ENCODE measurements at regions not wholly inside any gene's neighbourhood (a gene's known extent, or its start where the extent isn't known, plus 50 kb on each side); places are given as distances from the start of the nearest gene placed in this dataset.

DNA sequence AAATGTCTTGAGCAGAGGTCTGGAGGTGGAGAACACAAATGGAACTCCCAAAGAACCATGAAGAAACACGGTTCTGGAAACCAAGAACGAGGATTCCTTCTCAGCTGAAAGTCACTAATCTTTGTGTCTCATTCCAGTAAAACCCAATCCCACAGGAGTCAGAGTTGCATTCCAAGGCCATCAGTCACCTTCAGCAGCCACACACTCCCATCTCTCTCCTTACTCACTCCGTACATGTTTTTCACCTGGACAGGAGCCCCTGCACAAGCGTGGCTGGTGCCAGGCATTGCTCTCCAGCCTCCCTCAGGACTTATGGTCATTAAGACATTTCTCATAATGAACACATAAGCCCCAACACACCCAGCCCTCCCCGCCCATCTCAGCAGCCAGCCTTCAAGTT lies 175.4 kb upstream of the SIX2 start:
- Histone ChIP-seq H3K9ac (ENCODE audit: low read length) (no peak overlapping the region), H3K4me2 (ENCODE audit: low read depth, low read length) (no peak overlapping the region), H3K27ac (ENCODE audit: low read length) (no peak overlapping the region), H3K79me2 (ENCODE audit: low read length) (no peaks in the 10 kb centered on the region), H3K4me1 (ENCODE audit: low read length) (no peaks in the 10 kb centered on the region), H3F3A (ENCODE audit: insufficient read depth, low read length) (no peaks in the 10 kb centered on the region), H3K9me3 (replicated peaks; ENCODE audit: insufficient read depth, low read length) (no peaks in the 10 kb centered on the region), H2AFZ (ENCODE audit: low read length) (no peak overlapping the region), H3K27me3 (replicated peaks; ENCODE audit: insufficient read depth, low read length) (no peaks in the 10 kb centered on the region), H3K4me3 (ENCODE audit: low read length) (no peak overlapping the region), H3K36me3 (replicated peaks; ENCODE audit: insufficient read depth, low read length) (no peaks in the 10 kb centered on the region), H3K9me2 (replicated peaks; ENCODE audit: insufficient read depth, low read length) (no peaks in the 10 kb centered on the region), H4K20me1 (ENCODE audit: insufficient read depth, low read length) (no peaks in the 10 kb centered on the region)
- TF ChIP-seq EZH2phosphoT487 (IDR thresholded peaks at IDR 0.05; ENCODE audit: low read length) = no peak
- TF ChIP-seq EZH2 (optimal IDR thresholded peaks at IDR 0.05; ENCODE audit: low read depth, low read length) = no peak
- TF ChIP-seq, protein P1, sequence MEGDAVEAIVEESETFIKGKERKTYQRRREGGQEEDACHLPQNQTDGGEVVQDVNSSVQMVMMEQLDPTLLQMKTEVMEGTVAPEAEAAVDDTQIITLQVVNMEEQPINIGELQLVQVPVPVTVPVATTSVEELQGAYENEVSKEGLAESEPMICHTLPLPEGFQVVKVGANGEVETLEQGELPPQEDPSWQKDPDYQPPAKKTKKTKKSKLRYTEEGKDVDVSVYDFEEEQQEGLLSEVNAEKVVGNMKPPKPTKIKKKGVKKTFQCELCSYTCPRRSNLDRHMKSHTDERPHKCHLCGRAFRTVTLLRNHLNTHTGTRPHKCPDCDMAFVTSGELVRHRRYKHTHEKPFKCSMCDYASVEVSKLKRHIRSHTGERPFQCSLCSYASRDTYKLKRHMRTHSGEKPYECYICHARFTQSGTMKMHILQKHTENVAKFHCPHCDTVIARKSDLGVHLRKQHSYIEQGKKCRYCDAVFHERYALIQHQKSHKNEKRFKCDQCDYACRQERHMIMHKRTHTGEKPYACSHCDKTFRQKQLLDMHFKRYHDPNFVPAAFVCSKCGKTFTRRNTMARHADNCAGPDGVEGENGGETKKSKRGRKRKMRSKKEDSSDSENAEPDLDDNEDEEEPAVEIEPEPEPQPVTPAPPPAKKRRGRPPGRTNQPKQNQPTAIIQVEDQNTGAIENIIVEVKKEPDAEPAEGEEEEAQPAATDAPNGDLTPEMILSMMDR (IDR thresholded peaks at IDR 0.05; ENCODE audit: low read length) = no peak
- DNase-seq = no peak

DNA sequence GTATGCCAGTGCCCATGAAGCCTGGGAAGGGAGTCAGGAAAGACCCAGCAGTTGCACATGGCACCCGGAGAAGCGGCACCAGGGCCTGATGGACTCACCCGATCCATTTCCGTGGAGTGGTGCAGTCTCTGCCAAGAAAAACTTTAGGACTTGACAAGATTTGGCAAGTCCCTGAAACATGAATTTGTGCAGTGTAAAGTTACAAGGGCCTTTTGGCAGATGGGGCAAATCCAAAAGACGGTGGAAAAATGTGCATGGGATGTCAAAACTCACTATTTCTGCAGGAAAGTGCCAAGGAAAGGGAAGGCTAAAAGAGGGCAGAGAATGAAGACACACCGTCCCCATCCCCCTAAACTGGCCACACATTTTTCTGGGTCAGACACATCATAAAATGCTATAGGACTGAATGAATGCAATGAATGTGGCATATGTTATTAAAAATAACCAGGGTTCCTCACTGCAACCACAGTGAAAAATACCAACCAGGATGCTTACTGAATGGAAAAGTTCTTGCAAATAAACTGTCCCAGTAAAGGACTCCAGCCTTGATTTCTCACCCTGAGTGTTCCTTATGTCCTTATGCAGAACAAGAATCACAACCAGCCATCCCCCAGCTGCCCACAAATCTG lies 173.5 kb upstream of the SIX2 start:
- Histone ChIP-seq H3K27me3 (replicated peaks; ENCODE audit: insufficient read depth, low read length) (no peaks in the 10 kb centered on the region), H3K79me2 (ENCODE audit: low read length) (no peaks in the 10 kb centered on the region), H3K4me1 (ENCODE audit: low read length) (no peaks in the 10 kb centered on the region), H3F3A (ENCODE audit: insufficient read depth, low read length) (no peaks in the 10 kb centered on the region), H3K4me2 (ENCODE audit: low read depth, low read length) (no peak overlapping the region), H4K20me1 (ENCODE audit: insufficient read depth, low read length) (no peaks in the 10 kb centered on the region), H3K27ac (ENCODE audit: low read length) (no peak overlapping the region), H3K36me3 (replicated peaks; ENCODE audit: insufficient read depth, low read length) (no peaks in the 10 kb centered on the region), H3K4me3 (ENCODE audit: low read length) (no peak overlapping the region), H3K9me2 (replicated peaks; ENCODE audit: insufficient read depth, low read length) (no peaks in the 10 kb centered on the region), H2AFZ (ENCODE audit: low read length) (no peak overlapping the region), H3K9me3 (replicated peaks; ENCODE audit: insufficient read depth, low read length) (no peaks in the 10 kb centered on the region), H3K9ac (ENCODE audit: low read length) (no peak overlapping the region)
- no peak for TF ChIP-seq EZH2phosphoT487 (IDR thresholded peaks at IDR 0.05; ENCODE audit: low read length)
- TF ChIP-seq EZH2 (optimal IDR thresholded peaks at IDR 0.05; ENCODE audit: low read depth, low read length) = no peak
- TF ChIP-seq, protein P1 (IDR thresholded peaks at IDR 0.05; ENCODE audit: low read length) = no peak
- DNase-seq = no peak

DNA sequence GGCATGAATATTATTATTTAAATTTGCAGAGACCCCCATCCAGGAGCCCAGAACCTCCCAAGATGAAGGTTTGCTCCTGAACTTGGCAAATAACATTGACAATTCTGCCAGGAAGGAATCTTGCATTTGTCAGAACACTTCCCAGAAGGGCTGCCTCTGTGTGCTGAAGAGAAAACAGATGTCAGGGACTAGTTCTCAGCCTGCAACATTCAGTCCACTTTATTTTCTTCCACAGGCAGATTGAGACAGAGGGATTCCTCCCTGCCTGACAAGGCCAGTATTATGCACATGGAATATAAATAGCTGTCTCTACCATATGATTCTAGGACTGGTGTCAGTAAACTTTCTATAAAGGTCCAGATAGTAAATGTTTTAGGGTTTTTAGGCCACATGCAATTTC lies 171.5 kb upstream of the SIX2 start:
- Histone ChIP-seq H2AFZ (ENCODE audit: low read length) (no peak overlapping the region), H3K36me3 (replicated peaks; ENCODE audit: insufficient read depth, low read length) (no peaks in the 10 kb centered on the region), H3K4me2 (ENCODE audit: low read depth, low read length) (no peak overlapping the region), H3K9ac (ENCODE audit: low read length) (no peak overlapping the region), H3F3A (ENCODE audit: insufficient read depth, low read length) (no peaks in the 10 kb centered on the region), H3K9me3 (replicated peaks; ENCODE audit: insufficient read depth, low read length) (no peaks in the 10 kb centered on the region), H3K79me2 (ENCODE audit: low read length) (no peaks in the 10 kb centered on the region), H3K27me3 (replicated peaks; ENCODE audit: insufficient read depth, low read length) (no peaks in the 10 kb centered on the region), H3K27ac (ENCODE audit: low read length) (no peak overlapping the region), H3K4me3 (ENCODE audit: low read length) (no peak overlapping the region), H4K20me1 (ENCODE audit: insufficient read depth, low read length) (no peaks in the 10 kb centered on the region), H3K9me2 (replicated peaks; ENCODE audit: insufficient read depth, low read length) (no peaks in the 10 kb centered on the region), H3K4me1 (ENCODE audit: low read length) (no peaks in the 10 kb centered on the region)
- no peak for TF ChIP-seq EZH2 (optimal IDR thresholded peaks at IDR 0.05; ENCODE audit: low read depth, low read length)
- TF ChIP-seq, protein P1 (IDR thresholded peaks at IDR 0.05; ENCODE audit: low read length) = no peak
- no peak for TF ChIP-seq EZH2phosphoT487 (IDR thresholded peaks at IDR 0.05; ENCODE audit: low read length)
- no peak for DNase-seq
